ENCODE measurements at regions not wholly inside any gene's neighbourhood (a gene's known extent, or its start where the extent isn't known, plus 50 kb on each side); places are given as distances from the start of the nearest gene placed in this dataset.

GRCh38 chr16:65392806-65393565, 271.1 kb upstream of the CDH11 start:
- no peak for TF ChIP-seq CTCF (IDR thresholded peaks at IDR 0.05; ENCODE audit: control insufficient read depth, extremely low read depth, insufficient read depth)
- H3K4me3 ChIP-seq (ENCODE audit: low read depth, low read length): no peak overlapping the region
- no peak for DNase-seq (ENCODE audit: low read depth)

- DNase-seq (ENCODE audit: low read depth): no peak
- no peak for TF ChIP-seq CTCF (IDR thresholded peaks at IDR 0.05; ENCODE audit: control insufficient read depth, extremely low read depth, insufficient read depth)
- no peak overlapping the region for H3K4me3 ChIP-seq (ENCODE audit: low read depth, low read length)
Measured at GRCh38 chr16:65388592-65388991, 266.7 kb upstream of the CDH11 start.

DNA sequence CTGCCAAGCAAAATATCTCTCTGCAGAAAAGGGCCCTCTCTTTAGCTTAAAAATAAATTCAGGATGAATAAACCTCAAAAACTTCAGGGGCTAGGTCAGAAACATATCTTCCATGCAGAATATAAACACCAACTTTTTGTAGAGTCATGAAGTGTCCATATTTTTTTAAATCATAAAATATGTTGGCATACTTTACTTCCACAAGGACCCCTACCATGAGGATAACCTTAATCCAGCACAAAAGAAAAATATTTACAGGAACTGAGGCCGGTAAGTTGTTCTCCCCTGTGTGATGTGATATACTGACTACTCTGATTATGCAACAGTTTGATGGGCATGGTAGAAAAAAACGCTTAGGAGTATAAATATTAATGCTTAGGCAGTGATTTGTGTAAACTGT, 264.8 kb upstream of the CDH11 start:
- DNase-seq (ENCODE audit: low read depth): no peak
- no peak for TF ChIP-seq CTCF (IDR thresholded peaks at IDR 0.05; ENCODE audit: control insufficient read depth, extremely low read depth, insufficient read depth)
- H3K4me3 ChIP-seq (ENCODE audit: low read depth, low read length): no peak overlapping the region

GRCh38 chr16:65384441-65384840, 262.6 kb upstream of the CDH11 start:
- no peak for TF ChIP-seq CTCF (IDR thresholded peaks at IDR 0.05; ENCODE audit: control insufficient read depth, extremely low read depth, insufficient read depth)
- no peak for DNase-seq (ENCODE audit: low read depth)

DNA sequence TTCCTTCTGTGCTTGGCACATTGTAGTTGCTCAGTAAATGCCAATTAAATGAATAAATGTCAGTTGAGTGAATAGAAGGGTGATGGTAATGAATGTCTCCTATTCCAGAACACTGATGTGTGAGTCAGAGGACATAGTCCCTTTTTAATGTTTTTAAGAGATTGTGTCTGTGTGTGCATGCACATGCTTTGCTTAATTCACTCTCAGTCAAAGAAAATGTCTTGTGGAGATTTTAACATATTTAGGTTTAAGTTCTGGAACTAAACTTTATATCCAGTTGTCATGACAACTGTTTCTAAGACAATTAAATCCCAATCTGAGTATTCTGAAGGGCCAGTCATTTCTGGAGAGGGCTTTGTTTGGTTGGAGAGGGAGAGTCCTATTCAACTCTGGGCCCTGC, 255.3 kb upstream of the CDH11 start:
- DNase-seq (ENCODE audit: low read depth): no peak
- TF ChIP-seq CTCF (IDR thresholded peaks at IDR 0.05; ENCODE audit: control insufficient read depth, extremely low read depth, insufficient read depth): no peak
- no peak overlapping the region for H3K4me3 ChIP-seq (ENCODE audit: low read depth, low read length)

More at GRCh38 chr16:65384441-65384840, 262.6 kb upstream of the CDH11 start:
- H3K4me3 ChIP-seq (ENCODE audit: low read depth, low read length): no peak overlapping the region

- TF ChIP-seq CTCF (IDR thresholded peaks at IDR 0.05; ENCODE audit: control insufficient read depth, extremely low read depth, insufficient read depth): no peak
- H3K4me3 ChIP-seq (ENCODE audit: low read depth, low read length): no peak overlapping the region
- DNase-seq (ENCODE audit: low read depth): no peak
Measured at GRCh38 chr16:65376601-65377000, 254.7 kb upstream of the CDH11 start.

- DNase-seq (ENCODE audit: low read depth): no peak
- TF ChIP-seq CTCF (IDR thresholded peaks at IDR 0.05; ENCODE audit: control insufficient read depth, extremely low read depth, insufficient read depth): no peak
- no peak overlapping the region for H3K4me3 ChIP-seq (ENCODE audit: low read depth, low read length)
Measured at GRCh38 chr16:65375651-65376050, 253.8 kb upstream of the CDH11 start.
